CD4-positive, alpha-beta memory T cell (primary cell): ENCODE measurements at regions not wholly inside any gene's neighbourhood (a gene's known extent, or its start where the extent isn't known, plus 50 kb on each side); places are given as distances from the start of the nearest gene placed in this dataset.

Experiments used
- CTCF ChIA-PET: fragments of 350-600 bp; sonication (Branson Sonifier 250); formaldehyde crosslinking; loops from one replicate; lab custom pipeline; 2021; ENCODE audit warnings: inconsistent platforms; ENCODE audit not compliant: partially characterized antibody; lab: Charles Lee
- POLR2A ChIA-PET: fragments of 350-600 bp; sonication (Branson Sonifier 250); formaldehyde crosslinking; loops from one replicate; lab custom pipeline; 2021; ENCODE audit not compliant: partially characterized antibody; lab: Charles Lee
- DNase-seq, 5 donors: peaks; one replicate each; pipeline versions ENCODE4 v3.0.0 to v3.0.0-alpha.2; 2020 to 2022; ENCODE audit warnings: mixed read lengths in 1 of 5
- H3K27ac ChIP-seq: one replicate; pipeline ENCODE4 v1.7.0; 2013; ENCODE audit warnings: low read depth, low read length
- H3K27me3 ChIP-seq: 2 replicates; pipeline ENCODE4 v1.7.0; 2013; ENCODE audit warnings: mild to moderate bottlenecking, low read length, moderate library complexity; ENCODE audit not compliant: insufficient read depth
- H3K36me3 ChIP-seq: 2 replicates; pipeline ENCODE4 v1.7.0; 2013; ENCODE audit warnings: mild to moderate bottlenecking, low read length, moderate library complexity; ENCODE audit not compliant: insufficient read depth
- H3K4me1 ChIP-seq: 2 replicates; pipeline ENCODE4 v1.7.0; 2013; ENCODE audit warnings: mild to moderate bottlenecking, low read length, moderate library complexity; ENCODE audit not compliant: insufficient read depth
- H3K4me3 ChIP-seq, 2 donors: one replicate each; pipeline ENCODE4 v1.7.0; 2013; ENCODE audit warnings: low read length in 2 of 2, mild to moderate bottlenecking in 1 of 2
- H3K9me3 ChIP-seq, 2 donors: one replicate each; pipeline ENCODE4 v1.7.0; 2013; ENCODE audit warnings: low read length in 2 of 2, control low read depth in 1 of 2; ENCODE audit not compliant: control insufficient read depth in 1 of 2
- H3K27ac Mint-ChIP-seq, 7 donors: one replicate each; pipeline ENCODE4 v1.8.0; 2020 to 2021; ENCODE audit warnings: mixed read lengths in 7 of 7, mild to moderate bottlenecking in 6 of 7, inconsistent platforms in 3 of 7, moderate library complexity in 3 of 7
- H3K27me3 Mint-ChIP-seq, 2 donors: one replicate each; pipeline ENCODE4 v1.8.0; 2020 to 2021; ENCODE audit warnings: mixed read lengths in 2 of 2
- H3K36me3 Mint-ChIP-seq, 2 donors: one replicate each; pipeline ENCODE4 v1.8.0; 2020 to 2021; ENCODE audit warnings: mixed read lengths in 2 of 2, inconsistent platforms in 1 of 2, mild to moderate bottlenecking in 1 of 2
- H3K4me1 Mint-ChIP-seq, 4 donors: one replicate each; pipeline ENCODE4 v1.8.0; 2020 to 2021; ENCODE audit warnings: mixed read lengths in 4 of 4, mild to moderate bottlenecking in 1 of 4
- H3K4me3 Mint-ChIP-seq, 8 donors: one replicate each; pipeline ENCODE4 v1.8.0; 2020 to 2021; ENCODE audit warnings: mixed read lengths in 8 of 8, mild to moderate bottlenecking in 7 of 8, moderate library complexity in 6 of 8, inconsistent platforms in 3 of 8
- H3K9me3 Mint-ChIP-seq, 8 donors: one replicate each; pipeline ENCODE4 v1.8.0; 2020 to 2021; ENCODE audit warnings: mixed read lengths in 8 of 8, mild to moderate bottlenecking in 5 of 8, inconsistent platforms in 3 of 8, moderate library complexity in 1 of 8
- intact Hi-C: fragments of 100-400 bp; cut with micrococcal nuclease; formaldehyde crosslinking; loops from one replicate; pipeline ENCODE4 v1.15.1; 2023

- Mint-ChIP-seq H3K36me3 (no peaks in the 10 kb centered on the region), H3K27ac (no peak overlapping the region), H3K4me1 (no peaks in the 10 kb centered on the region), H3K27me3 (no peaks in the 10 kb centered on the region), H3K9me3 (peaks cover 0 to 17% (median 6%) of the 10 kb centered on the region in 8 donors), H3K4me3 (no peak overlapping the region)
- no peaks in the 10 kb centered on the region for H3K9me3 ChIP-seq
- intact Hi-C loops, result no loop called here
- CTCF ChIA-PET, result no interaction called here
- no peak for DNase-seq
- H3K4me3 ChIP-seq, result no peak overlapping the region
- no peaks in the 10 kb centered on the region for H3K36me3 ChIP-seq
- POLR2A ChIA-PET, result no interaction called here
- no peaks in the 10 kb centered on the region for H3K27me3 ChIP-seq
- no peak overlapping the region for H3K27ac ChIP-seq
- H3K4me1 ChIP-seq, result no peaks in the 10 kb centered on the region
Measured at GRCh38 chr7:41217306-41217705, 485.6 kb downstream of the INHBA start.

GRCh38 chr7:41207141-41207540, 495.7 kb downstream of the INHBA start:
- Histone ChIP-seq H3K9me3 (no peaks in the 10 kb centered on the region), H3K27ac (no peak overlapping the region), H3K4me1 (no peaks in the 10 kb centered on the region), H3K36me3 (no peaks in the 10 kb centered on the region), H3K4me3 (no peak overlapping the region), H3K27me3 (no peaks in the 10 kb centered on the region)
- no peak overlapping the region for H3K4me3 Mint-ChIP-seq
- no peak for DNase-seq
- H3K27me3 Mint-ChIP-seq, result no peaks in the 10 kb centered on the region
- ChIA-PET POLR2A (no interaction called here), CTCF (no interaction called here)
- peaks cover 0 to 7% (median 4%) of the 10 kb centered on the region in 8 donors for H3K9me3 Mint-ChIP-seq
- H3K36me3 Mint-ChIP-seq, result no peaks in the 10 kb centered on the region
- no peak overlapping the region for H3K27ac Mint-ChIP-seq
- intact Hi-C loops, result no loop called here
- no peaks in the 10 kb centered on the region for H3K4me1 Mint-ChIP-seq

- POLR2A ChIA-PET, result no interaction called here
- Histone ChIP-seq H3K4me1 (no peaks in the 10 kb centered on the region), H3K27me3 (no peaks in the 10 kb centered on the region), H3K9me3 (no peaks in the 10 kb centered on the region), H3K4me3 (no peak overlapping the region), H3K36me3 (no peaks in the 10 kb centered on the region), H3K27ac (no peak overlapping the region)
- peaks cover 0 to 6% (median 3%) of the 10 kb centered on the region in 8 donors for H3K9me3 Mint-ChIP-seq
- no peak overlapping the region for H3K4me3 Mint-ChIP-seq
- no peaks in the 10 kb centered on the region for H3K27me3 Mint-ChIP-seq
- DNase-seq, result no peak
- H3K36me3 Mint-ChIP-seq, result no peaks in the 10 kb centered on the region
- intact Hi-C loops, result no loop called here
- H3K27ac Mint-ChIP-seq, result no peak overlapping the region
- H3K4me1 Mint-ChIP-seq, result no peaks in the 10 kb centered on the region
- CTCF ChIA-PET, result no interaction called here
Measured at GRCh38 chr7:41206267-41206666, 496.6 kb downstream of the INHBA start.

GRCh38 chr7:41205600-41205999, 497.3 kb downstream of the INHBA start:
- no peaks in the 10 kb centered on the region for H3K36me3 Mint-ChIP-seq
- POLR2A ChIA-PET, result no interaction called here
- H3K4me3 Mint-ChIP-seq, result no peak overlapping the region
- H3K27ac ChIP-seq, result no peak overlapping the region
- CTCF ChIA-PET, result no interaction called here
- no peaks in the 10 kb centered on the region for H3K4me1 Mint-ChIP-seq
- no peak overlapping the region for H3K4me3 ChIP-seq
- no peaks in the 10 kb centered on the region for H3K36me3 ChIP-seq
- H3K27ac Mint-ChIP-seq, result no peak overlapping the region
- no peaks in the 10 kb centered on the region for H3K9me3 ChIP-seq
- DNase-seq, result no peak
- peaks cover 0 to 6% (median 4%) of the 10 kb centered on the region in 8 donors for H3K9me3 Mint-ChIP-seq
- H3K27me3 ChIP-seq, result no peaks in the 10 kb centered on the region
- no peaks in the 10 kb centered on the region for H3K27me3 Mint-ChIP-seq
- intact Hi-C loops, result no loop called here
- no peaks in the 10 kb centered on the region for H3K4me1 ChIP-seq

GRCh38 chr7:41203542-41203941, 499.3 kb downstream of the INHBA start:
- no peaks in the 10 kb centered on the region for H3K27me3 Mint-ChIP-seq
- H3K27me3 ChIP-seq, result no peaks in the 10 kb centered on the region
- H3K4me1 Mint-ChIP-seq, result no peaks in the 10 kb centered on the region
- DNase-seq, result no peak
- H3K9me3 ChIP-seq, result no peaks in the 10 kb centered on the region
- no peak overlapping the region for H3K4me3 Mint-ChIP-seq
- H3K27ac ChIP-seq, result no peak overlapping the region
- peaks cover 0 to 12% (median 6%) of the 10 kb centered on the region in 8 donors for H3K9me3 Mint-ChIP-seq
- no peak overlapping the region for H3K27ac Mint-ChIP-seq
- CTCF ChIA-PET, result no interaction called here
- no peaks in the 10 kb centered on the region for H3K36me3 Mint-ChIP-seq
- POLR2A ChIA-PET, result no interaction called here
- H3K4me1 ChIP-seq, result no peaks in the 10 kb centered on the region
- intact Hi-C loops, result no loop called here
- H3K4me3 ChIP-seq, result no peak overlapping the region
- no peaks in the 10 kb centered on the region for H3K36me3 ChIP-seq

GRCh38 chr7:41201021-41201420, 501.9 kb downstream of the INHBA start:
- Histone ChIP-seq H3K4me3 (no peak overlapping the region), H3K9me3 (no peaks in the 10 kb centered on the region), H3K27ac (no peak overlapping the region), H3K27me3 (no peaks in the 10 kb centered on the region), H3K36me3 (no peaks in the 10 kb centered on the region), H3K4me1 (no peaks in the 10 kb centered on the region)
- POLR2A ChIA-PET, result no interaction called here
- no peak overlapping the region for H3K4me3 Mint-ChIP-seq
- peaks cover 0 to 13% (median 6%) of the 10 kb centered on the region in 8 donors for H3K9me3 Mint-ChIP-seq
- no peaks in the 10 kb centered on the region for H3K4me1 Mint-ChIP-seq
- DNase-seq, result no peak
- CTCF ChIA-PET, result no interaction called here
- no peaks in the 10 kb centered on the region for H3K36me3 Mint-ChIP-seq
- H3K27me3 Mint-ChIP-seq, result no peaks in the 10 kb centered on the region
- no peak overlapping the region for H3K27ac Mint-ChIP-seq
- intact Hi-C loops, result no loop called here

- no peak for DNase-seq
- no peaks in the 10 kb centered on the region for H3K4me1 ChIP-seq
- no peak overlapping the region for H3K27ac ChIP-seq
- intact Hi-C loops, result no loop called here
- no peaks in the 10 kb centered on the region for H3K27me3 ChIP-seq
- Mint-ChIP-seq H3K27ac (no peak overlapping the region), H3K27me3 (no peaks in the 10 kb centered on the region), H3K9me3 (peaks cover 0 to 13% (median 5%) of the 10 kb centered on the region in 8 donors), H3K4me3 (no peak overlapping the region), H3K4me1 (no peaks in the 10 kb centered on the region), H3K36me3 (no peaks in the 10 kb centered on the region)
- ChIA-PET CTCF (no interaction called here), POLR2A (no interaction called here)
- no peaks in the 10 kb centered on the region for H3K9me3 ChIP-seq
- H3K4me3 ChIP-seq, result no peak overlapping the region
- no peaks in the 10 kb centered on the region for H3K36me3 ChIP-seq
Measured at GRCh38 chr7:41199136-41199535, 503.8 kb downstream of the INHBA start.

GRCh38 chr7:41198502-41198901, 504.4 kb downstream of the INHBA start:
- Mint-ChIP-seq H3K36me3 (no peaks in the 10 kb centered on the region), H3K9me3 (peaks cover 0 to 13% (median 5%) of the 10 kb centered on the region in 8 donors), H3K27me3 (no peaks in the 10 kb centered on the region), H3K4me1 (no peaks in the 10 kb centered on the region), H3K4me3 (no peak overlapping the region), H3K27ac (no peak overlapping the region)
- POLR2A ChIA-PET, result no interaction called here
- Histone ChIP-seq H3K9me3 (no peaks in the 10 kb centered on the region), H3K4me1 (no peaks in the 10 kb centered on the region), H3K27ac (no peak overlapping the region), H3K4me3 (no peak overlapping the region), H3K36me3 (no peaks in the 10 kb centered on the region), H3K27me3 (no peaks in the 10 kb centered on the region)
- intact Hi-C loops, result no loop called here
- CTCF ChIA-PET, result no interaction called here
- no peak for DNase-seq
